ENCODE measurements at regions not wholly inside any gene's neighbourhood (a gene's known extent, or its start where the extent isn't known, plus 50 kb on each side); places are given as distances from the start of the nearest gene placed in this dataset.
"Not testable (repeated sequence)": the region's sequence is repeated elsewhere in the genome, so short reads cannot be mapped to it uniquely, and the experiment has no call there.

GRCh38 chr16:35752773-35753558 lies 2293.6 kb downstream of the TP53TG3F start:
- DNase-seq = no peak

- no peak for DNase-seq
Observed at GRCh38 chr16:35753559-35754390, 2294.4 kb downstream of the TP53TG3F start.

- no peak for DNase-seq
Observed at GRCh38 chr16:35754391-35755369, 2295.3 kb downstream of the TP53TG3F start.

- no peak for DNase-seq
Observed at GRCh38 chr16:35788381-35788780, 2329.0 kb downstream of the TP53TG3F start.

- DNase-seq = no peak
Observed at GRCh38 chr16:35792516-35793285, 2333.3 kb downstream of the TP53TG3F start.

- no peak for DNase-seq
Observed at GRCh38 chr16:35793601-35794000, 2334.2 kb downstream of the TP53TG3F start.

GRCh38 chr16:35794896-35795295 lies 2335.5 kb downstream of the TP53TG3F start:
- DNase-seq = no peak

- DNase-seq = peak; percentile 66 to 77
Observed at GRCh38 chr16:35795361-35796029, 2336.1 kb downstream of the TP53TG3F start.

- DNase-seq = peak in 1 of 2 experiments; percentile 8
Observed at GRCh38 chr16:35797811-35798210, 2338.4 kb downstream of the TP53TG3F start.

GRCh38 chr16:35798885-35799426 lies 2339.5 kb downstream of the TP53TG3F start:
- DNase-seq = no peak

- not testable (repeated sequence) for DNase-seq
Observed at GRCh38 chr16:35804465-35804864, 2345.1 kb downstream of the TP53TG3F start.

GRCh38 chr16:35823342-35823741 lies 2363.9 kb downstream of the TP53TG3F start:
- DNase-seq = no peak

GRCh38 chr16:35841632-35842031 lies 2382.2 kb downstream of the TP53TG3F start:
- no peak for DNase-seq

- no peak for DNase-seq
Observed at GRCh38 chr16:35862242-35862641, 2402.8 kb downstream of the TP53TG3F start.

GRCh38 chr16:35868630-35869029 lies 2409.2 kb downstream of the TP53TG3F start:
- no peak for DNase-seq

GRCh38 chr16:35873472-35873871 lies 2414.1 kb downstream of the TP53TG3F start:
- DNase-seq = no peak

- no peak for DNase-seq
Observed at GRCh38 chr16:35881654-35882053, 2422.2 kb downstream of the TP53TG3F start.

GRCh38 chr16:35906440-35906839 lies 2447.0 kb downstream of the TP53TG3F start:
- no peak for DNase-seq

- no peak for DNase-seq
Observed at GRCh38 chr16:35908152-35908551, 2448.7 kb downstream of the TP53TG3F start.

GRCh38 chr16:35908942-35909341 lies 2449.5 kb downstream of the TP53TG3F start:
- DNase-seq = peak in 1 of 2 experiments; percentile 11

GRCh38 chr16:35909351-35909954 lies 2450.0 kb downstream of the TP53TG3F start:
- no peak for DNase-seq
